IPS-NIHi11 (cell line): ENCODE measurements at regions not wholly inside any gene's neighbourhood (a gene's known extent, or its start where the extent isn't known, plus 50 kb on each side); places are given as distances from the start of the nearest gene placed in this dataset.
"Not testable (repeated sequence)": the region's sequence is repeated elsewhere in the genome, so short reads cannot be mapped to it uniquely, and the experiment has no call there.

Experiments
- DNase-seq: peaks from one replicate; pipeline ENCODE4 v3.0.0; 2012; ENCODE audit warnings: mixed read lengths, low spot score

DNA sequence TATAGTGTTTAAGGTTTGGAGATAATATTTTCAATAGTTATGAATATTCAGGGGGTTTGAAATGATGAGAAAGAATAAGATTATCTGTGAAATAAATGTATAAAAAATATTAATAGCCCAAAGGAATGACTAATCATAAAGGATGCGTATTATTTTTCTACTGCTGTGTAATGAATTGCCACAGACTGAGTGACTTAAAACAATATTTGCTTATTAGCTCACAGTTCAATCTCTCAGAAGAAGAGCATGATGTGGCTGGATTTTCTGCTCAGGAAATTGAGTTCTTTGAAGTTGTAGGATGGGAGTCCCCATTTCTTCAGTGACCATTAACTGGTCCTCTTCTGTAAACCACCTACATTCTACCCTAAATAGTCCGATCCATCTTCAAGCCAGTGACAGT is 1680.8 kb upstream of the AGA start:
- DNase-seq = no peak

DNA sequence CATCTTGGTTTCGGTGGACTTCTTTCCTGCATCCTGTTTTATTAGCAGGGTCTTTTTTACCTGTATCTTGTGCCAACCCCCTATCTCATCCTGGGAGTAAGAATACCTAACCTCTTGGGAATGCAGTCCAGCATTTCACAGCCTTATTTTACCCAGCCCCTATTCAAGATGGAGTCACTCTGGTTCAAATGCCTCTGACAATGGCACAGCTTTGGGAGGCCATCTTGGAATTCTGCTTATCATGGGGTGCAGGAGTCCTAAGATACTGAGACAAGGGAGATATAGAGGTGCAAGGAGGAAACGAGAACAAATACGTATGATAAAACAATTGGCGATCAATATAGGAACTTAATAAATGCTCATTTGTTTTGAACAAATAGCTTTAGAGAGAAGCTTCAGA is 1682.2 kb upstream of the AGA start:
- DNase-seq = no peak

DNA sequence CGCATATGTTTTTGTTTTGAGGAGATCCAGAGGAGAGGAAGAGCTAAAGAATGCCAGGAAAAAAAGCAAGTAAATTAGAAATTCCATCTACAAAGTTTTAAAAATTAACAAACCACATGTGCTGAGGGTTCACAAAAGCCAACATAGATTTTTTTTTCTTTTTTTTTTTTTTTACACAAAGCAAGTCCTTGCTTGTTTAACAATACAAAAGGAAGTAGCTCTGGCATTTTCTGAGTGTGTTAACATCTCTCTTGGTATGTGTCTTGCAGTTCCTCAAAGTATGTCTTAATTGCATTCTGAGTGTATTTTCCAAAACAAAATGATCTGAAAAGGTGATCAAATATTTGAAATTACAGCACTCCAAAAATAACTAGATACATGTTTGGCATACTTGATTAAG is 1682.7 kb upstream of the AGA start:
- no peak for DNase-seq

DNA sequence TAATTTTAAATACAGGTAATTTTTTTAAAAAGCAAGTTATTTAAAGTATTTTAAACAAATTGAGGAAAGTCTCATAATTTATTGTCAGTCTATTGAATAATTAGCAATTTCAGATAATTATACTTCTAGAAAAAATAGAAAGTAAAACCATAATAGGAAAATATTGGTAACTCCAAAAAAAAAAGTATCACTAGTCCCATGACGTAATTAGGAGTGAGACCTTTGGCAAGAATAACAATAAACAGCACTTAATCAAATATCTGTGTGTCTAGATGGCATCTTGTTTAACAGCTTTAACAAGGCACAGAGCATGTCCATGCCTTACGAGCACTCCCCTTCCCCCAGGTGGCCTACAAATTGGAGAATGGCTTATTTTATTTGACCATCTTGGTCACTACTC is 1683.6 kb upstream of the AGA start:
- DNase-seq = no peak

DNA sequence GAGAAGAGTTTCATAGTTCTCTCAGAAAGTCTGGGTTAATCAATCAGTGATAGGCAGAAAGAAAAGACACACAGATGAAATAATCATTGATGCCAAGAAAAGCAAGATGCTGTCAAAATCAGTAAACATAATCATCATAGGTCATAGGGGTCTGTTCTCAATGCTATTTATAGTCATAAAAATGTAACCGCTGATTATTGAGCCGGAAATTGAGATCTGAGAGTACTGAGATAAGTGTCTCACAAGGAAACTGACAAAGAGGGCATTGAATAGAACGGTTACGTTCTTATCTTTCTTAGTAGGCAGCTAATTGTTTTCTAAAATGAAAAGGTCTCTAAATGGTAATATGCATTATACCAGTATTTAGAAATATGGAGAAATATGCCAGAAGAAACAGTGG is 1686.1 kb upstream of the AGA start:
- DNase-seq = no peak

DNA sequence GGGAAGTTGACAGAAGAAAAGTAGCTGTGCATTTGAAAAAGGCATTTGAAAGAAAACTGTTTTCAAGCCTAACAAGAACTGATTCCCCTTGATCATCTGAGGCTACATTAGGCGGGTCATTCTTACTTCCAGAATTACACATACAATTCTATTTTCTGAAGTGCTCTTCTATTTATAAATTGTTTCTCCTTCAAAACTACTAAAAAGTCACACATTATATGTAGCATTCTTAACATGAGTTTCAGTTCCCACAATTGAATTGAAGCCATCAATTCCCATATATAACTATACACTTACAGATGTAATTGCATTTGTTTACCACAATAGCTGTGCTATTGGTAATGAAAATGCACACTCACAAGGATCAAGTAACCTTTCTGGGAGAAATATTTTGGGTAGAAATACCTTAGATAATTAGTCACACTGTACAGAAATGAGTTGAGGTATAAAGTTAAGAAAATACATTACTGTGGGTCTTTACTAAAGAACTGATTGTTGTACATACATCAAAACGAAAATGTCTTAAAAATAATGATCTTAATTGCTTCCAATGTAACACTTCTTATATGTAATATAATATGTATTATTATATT is 1688.0 kb upstream of the AGA start:
- DNase-seq = no peak

DNA sequence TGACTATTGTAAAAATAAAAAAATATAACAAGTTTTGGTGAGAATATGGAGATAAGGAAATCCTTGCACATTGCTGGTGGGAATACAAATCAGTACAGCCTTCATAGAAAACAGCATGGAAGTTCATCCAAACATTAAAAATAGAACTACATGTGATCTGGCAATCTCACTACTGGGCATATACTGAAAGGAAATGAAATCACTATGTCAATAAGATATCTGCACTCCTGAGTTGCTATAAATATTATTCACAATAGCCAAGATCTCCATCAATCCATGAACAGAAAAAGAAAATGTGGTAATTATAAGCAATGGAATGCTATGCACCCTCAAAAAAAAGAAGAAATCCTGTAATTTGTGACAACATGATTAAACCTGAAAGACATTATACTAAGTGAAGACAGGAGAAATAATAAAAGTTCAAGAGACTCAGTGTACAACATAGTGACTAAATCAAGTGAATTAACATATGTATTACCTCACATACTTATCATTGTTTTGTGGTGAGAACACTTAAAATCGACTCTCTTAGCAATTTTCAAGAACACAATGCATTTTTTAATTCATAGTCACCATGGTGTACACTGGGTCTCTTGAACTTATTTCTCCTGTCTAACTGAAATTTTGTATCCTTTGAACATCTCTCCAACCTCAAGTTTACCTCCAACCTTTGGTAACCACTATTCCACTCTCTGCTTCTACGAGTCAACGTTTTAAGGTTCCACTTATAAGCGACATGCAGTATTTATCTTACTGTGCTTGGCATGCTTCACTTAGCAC is 1703.7 kb upstream of the AGA start:
- DNase-seq = no peak

DNA sequence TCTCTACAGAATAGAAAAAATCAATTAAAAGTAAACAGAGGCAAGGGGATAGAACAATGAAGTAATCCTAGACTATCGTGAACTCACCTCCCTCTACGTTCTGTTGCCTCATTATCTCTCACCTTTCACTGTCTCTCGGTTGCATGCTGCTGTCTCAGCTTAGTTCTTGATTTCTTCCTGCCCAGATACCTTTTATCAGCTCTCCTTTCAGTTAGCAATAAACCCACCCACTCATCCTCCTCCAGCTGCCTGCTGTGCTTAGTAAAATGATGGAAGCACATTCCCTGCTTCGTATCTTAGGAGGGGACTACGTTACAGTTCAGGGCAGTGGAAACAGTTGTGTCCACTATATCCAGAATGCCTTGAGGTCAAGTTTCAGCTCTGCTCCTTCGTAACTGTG is 1709.5 kb upstream of the AGA start:
- DNase-seq = no peak

DNA sequence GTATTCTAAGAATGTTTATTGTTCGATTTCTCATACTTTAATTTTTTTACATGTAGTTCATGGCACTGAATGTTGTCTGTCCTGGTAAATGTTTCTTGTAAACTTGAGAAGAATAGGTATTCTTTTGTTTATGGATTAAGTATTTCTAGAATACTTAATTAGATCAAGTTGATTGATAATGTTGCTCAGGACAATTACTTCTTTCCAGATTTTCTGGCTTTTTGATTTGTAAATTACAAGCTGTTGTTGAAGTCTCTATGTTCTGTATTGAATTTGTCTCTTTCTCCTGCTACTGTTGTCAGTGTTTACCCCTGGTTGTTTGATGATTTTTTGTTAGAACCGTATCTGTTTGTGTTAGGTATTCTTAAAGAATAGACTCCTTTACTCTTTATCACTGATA is 1720.9 kb upstream of the AGA start:
- DNase-seq = no peak

DNA sequence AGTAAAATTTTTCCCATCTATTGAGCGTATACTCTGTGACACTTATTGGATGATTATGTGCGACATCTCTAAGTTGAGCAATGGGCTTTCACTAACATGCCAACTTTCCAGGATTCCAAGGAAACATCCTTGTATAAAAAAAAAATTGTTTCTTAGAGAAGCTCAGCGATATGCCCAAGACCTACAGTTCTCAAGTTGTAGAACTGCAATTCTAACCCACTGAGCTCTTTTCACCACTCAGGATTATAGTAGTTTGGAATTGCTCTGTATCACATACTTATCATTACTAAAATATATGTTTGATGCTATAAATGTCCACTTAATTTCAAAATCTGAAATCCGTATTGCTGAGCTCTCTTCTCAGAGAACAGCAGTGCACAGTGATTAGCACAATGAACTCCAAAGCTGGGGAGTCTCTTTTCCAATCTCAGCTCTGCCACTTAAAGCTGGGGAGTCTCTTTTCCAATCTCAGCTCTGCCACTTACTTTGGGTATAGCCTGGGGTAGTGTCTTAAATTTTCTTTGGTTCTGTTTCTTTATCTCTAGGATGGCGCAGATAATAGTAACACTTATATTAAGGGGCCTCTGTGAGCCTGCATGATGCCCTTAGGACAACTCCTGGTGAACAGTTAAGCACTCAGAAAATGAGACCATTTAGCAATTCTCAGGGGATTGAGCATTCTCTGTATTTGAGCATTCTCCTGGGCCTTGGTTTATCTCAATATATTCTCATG is 1722.2 kb upstream of the AGA start:
- DNase-seq = no peak

DNA sequence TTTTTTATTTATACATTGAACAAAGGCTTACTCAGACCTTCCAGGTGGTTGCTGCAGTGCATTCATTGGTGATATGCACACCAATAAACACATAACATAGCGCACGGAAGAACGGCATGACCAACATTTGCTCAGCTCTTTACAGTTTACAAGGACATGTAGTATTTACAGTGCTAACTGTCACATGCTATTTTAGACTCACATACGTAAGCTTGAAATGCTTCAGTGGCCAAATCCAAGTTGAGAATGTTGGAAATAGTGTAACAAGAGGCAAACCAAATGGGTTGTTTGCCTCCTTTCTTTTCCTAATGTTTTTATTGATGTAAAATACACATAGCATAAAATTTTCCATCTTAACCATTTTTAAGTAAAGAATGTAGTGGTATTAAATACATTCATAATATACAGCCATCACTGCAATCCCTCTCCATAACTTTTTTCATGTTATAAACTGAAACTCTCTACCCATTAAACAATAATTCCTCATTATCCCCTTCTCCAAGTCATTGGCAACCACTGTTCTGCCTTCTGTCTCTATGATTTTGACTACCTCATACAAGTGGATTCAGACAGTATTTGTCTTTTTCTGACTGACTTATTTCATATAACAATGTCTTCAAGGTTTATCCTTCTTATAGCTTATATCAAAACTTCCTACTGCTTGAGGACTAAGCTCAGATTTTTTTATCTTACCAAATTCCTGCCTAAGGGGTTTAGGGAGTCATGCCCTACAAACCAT is 1722.9 kb upstream of the AGA start:
- DNase-seq = no peak

DNA sequence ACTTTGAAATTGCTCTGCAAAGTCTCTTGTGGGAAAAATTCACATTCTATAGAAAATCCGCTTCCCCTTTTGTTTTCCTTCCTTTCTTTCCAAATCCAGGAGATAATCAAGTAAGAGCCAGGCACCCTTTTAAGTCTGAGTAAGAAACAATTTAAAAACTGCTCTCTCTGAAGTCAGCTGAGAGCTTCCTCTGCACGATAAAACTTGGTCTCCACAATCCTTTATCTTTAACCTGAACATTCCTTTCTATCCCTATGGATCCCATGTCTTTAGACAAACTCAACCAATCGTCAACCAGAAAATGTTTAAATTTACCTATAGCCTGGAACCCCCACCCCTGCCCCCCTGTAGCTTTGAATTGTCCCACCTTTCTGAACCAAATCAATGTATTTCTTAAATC is 1723.6 kb upstream of the AGA start:
- DNase-seq = no peak

DNA sequence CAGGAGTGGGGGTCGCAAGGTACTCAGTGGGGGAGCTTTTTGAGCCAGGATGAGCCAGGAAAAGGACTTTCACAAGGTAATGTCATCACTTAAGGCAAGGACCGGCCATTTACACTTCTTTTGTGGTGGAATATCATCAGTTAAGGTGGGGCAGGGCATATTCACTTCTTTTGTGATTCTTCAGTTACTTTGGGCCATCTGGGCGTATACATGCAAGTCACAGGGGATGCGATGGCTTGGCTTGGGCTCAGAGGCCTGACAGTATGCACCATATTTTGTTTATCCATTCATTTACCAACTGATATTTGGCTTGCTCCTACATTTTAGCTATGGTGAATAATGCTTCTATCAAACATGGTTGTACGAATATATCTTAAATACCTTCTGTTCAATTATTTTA is 1728.1 kb upstream of the AGA start:
- DNase-seq = not testable (repeated sequence)

DNA sequence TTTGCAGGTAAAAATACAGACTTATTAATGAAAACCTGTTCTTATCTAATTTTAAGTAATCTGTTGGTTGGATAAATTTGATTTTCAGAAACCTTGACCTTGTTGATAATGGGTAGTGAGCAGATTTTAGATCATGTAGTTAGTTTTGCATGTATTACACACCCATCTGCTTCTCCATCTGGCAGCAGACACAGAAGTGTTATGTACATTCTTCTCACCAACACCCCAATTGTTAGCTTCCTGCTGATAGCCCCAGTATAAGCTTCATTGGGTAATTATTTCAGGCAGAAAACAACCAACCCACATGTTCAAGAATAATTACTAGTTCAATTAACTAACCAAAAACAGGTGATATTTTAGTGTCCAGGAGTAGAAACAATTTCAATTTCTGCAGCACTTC is 1740.5 kb upstream of the AGA start:
- no peak for DNase-seq

DNA sequence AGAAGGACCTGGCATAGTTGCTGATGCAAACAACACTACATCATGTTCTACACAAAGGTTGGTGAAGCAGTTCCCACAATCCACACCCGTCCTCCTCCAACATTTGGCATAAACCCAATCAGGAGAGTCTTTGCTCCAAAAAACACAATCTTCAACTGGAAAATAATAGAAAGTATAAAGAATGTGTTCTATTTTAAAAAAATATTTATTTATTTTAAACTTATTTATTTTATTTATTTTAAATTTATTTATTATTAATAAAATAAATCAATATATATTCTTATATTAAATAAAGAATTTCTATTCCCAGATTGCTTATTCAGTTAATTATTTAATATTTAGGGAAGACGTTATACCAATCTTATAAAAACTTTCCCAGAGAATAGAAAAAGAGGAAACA is 1753.7 kb upstream of the AGA start:
- DNase-seq = no peak

DNA sequence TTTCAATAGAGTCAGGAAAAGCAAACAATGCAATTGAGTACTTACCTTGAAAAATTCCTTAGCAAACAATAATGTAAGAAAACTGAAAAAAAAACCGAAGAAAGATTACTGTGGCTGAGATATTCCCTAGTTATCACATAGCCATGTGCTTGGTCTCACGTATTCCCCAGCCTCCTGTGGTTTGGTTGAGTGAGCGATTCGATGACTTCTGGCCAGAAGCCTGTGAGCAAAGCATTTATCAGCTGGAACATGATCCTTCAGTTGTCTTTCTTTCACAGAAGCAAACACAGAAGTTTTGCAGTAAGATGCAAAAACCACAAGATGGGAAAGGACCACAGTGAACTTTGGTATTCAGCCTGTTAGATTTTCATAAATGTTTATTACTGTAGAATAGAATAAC is 1754.3 kb upstream of the AGA start:
- DNase-seq = no peak

DNA sequence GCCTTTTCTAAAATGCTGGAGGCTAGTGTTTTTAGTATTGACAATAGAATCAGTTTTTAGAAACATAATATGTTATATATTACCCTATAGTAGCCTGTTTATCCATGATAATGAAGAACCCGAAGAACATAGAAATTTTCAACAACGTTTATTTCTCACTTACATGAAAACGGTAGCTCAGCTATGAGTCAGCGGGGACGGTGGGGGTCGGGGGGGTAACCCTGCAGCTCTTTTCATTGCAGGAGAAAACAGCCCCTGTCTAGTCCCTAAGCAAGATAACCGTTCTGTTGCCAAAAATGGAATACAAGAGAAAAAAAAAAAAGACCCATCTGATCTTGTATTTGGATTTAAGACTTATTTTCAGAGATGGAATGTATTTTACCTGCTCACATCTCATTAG is 1758.4 kb upstream of the AGA start:
- no peak for DNase-seq

DNA sequence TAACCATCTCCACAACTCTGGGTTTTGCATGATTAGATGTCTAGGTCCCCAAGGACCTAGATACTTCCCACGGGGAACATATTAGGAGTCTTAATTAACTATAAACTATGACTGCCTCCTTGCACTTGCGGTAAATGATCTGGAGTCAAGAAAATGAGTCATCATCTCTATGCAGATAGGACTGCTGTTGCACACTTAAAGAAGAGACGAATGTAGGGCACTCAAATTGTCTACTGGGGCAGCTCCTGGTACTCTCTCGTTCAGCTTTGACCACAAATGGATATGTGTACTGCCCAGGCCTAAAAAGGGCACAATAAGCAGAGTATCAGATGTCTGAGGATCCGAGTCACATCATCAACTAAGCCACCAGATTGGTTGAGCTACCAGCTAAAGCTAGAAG is 1783.4 kb upstream of the AGA start:
- no peak for DNase-seq

DNA sequence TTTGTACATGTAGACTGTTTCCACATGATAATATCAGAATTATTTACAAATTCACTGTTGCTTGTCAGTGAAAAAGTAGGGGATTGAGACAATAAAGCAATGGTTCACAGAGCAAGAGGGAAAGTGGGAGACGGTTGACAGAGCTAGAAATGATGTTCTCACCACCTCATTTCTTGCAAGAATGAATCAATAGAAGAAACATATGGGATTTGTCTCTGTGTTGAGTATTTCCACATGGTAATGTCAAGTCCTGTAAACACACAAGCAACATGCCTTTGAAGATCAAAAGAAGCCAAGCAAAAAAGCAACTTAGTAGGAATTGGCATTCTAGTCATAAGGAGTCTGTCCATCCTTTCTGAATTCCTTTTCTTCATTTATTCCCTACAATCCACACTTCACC is 1806.6 kb upstream of the AGA start:
- DNase-seq = no peak

DNA sequence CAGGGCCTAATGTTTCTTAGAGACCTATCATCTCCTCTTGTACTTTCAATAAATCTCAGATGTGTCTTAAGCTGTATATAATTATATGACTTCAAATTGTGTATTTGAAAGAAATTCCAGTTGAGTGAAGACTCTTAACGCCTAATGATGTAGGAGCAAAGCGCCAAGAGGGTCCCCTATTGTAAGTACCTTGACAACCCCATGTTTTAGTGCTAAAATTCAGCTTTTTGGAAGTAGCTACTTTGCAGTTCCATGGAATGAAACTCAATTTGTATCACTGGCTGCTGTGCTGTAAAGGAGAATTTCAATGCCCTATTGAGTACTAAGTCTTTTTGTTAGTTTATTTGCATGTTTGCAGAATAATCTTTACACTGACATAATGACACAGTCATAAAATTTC is 1826.6 kb upstream of the AGA start:
- DNase-seq = no peak

DNA sequence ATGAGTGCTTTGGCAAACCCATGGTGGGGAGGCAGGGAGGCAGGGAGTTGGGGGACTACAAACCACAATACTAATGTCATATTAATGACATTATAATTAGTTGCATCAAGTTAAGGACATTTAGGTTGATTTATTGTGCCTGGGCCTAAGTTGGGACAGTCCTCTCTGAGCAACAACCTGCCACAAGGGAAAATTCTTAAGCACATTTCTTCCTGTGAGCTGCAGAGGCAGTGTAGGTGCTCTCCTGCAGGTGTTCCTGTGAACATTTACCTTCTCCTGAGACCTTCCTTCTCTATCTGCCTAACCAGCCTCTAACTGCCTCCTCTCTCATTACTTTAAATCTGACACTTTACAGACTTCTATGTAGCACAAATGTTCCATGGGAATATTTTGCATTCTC is 1830.0 kb upstream of the AGA start:
- no peak for DNase-seq

DNA sequence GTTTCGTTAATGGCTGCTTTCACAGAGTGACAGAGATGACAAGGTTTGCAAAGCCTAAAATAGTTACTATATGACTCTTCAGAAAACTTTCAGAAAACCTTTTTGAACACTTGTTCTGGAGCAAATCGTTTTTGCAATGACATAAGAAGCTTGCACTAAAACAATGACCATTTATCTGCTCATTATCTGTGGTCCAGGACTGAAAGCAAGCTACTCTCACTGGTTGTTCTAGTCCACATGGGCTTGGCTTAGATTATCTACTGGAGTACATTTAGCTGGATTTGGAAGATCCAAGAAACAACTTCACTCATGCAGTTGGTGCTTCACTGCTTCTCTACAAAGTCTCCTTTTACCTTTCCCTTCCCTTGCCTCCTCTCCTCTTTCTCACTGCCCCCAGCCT is 1836.4 kb upstream of the AGA start:
- no peak for DNase-seq

DNA sequence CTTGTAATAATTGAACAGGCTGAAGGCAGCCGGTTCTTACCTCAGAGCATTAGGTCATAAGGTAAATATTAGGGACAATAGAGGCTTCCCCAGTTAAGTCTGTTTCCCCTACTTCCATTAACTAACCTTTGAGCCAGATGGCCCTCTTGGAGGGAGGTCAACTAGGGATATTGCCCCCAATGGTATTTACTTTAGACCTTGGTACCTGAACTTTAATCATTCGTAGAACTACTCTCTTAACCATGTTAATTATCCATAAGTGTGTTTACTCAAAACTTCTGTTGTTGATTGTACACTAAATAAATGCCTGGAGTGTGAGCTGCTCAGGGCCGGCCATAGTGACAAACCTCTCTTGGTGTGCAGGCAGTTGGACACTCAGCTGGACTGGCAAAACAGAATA is 1843.5 kb upstream of the AGA start:
- DNase-seq = no peak
